ENCODE measurements at regions not wholly inside any gene's neighbourhood (a gene's known extent, or its start where the extent isn't known, plus 50 kb on each side); places are given as distances from the start of the nearest gene placed in this dataset.

DNA sequence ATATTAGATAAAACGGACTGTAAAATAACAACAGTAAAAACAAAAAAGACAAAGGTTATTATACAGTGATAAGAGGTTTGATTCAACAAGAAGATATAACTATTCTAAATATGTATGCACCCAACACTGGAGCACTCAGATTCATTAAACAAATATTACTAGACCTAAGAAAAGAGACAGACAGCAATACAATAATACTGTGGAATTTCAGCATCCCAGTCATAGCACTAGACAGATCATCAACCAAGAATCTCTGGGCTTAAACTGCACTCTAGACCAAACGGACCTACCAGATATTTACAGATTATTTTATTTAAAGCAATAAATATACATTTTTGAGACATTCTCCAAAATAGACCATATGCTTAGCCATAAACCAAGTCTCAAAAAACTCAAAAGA is 263.8 kb downstream of the C6orf118 start:
- Mint-ChIP-seq H3K27me3 (ENCODE audit: unreplicated experiment) (peaks cover 1% of the 10 kb centered on the region), H3K27ac (ENCODE audit: unreplicated experiment) (no peak overlapping the region), H3K4me1 (ENCODE audit: unreplicated experiment) (no peaks in the 10 kb centered on the region), H3K36me3 (ENCODE audit: low read depth, unreplicated experiment) (no peaks in the 10 kb centered on the region), H3K9me3 (ENCODE audit: unreplicated experiment) (peaks cover 3% of the 10 kb centered on the region), H3K4me3 (ENCODE audit: unreplicated experiment) (no peak overlapping the region)
- DNase-seq (ENCODE audit: low spot score): no peak
- TF ChIP-seq, protein P1, sequence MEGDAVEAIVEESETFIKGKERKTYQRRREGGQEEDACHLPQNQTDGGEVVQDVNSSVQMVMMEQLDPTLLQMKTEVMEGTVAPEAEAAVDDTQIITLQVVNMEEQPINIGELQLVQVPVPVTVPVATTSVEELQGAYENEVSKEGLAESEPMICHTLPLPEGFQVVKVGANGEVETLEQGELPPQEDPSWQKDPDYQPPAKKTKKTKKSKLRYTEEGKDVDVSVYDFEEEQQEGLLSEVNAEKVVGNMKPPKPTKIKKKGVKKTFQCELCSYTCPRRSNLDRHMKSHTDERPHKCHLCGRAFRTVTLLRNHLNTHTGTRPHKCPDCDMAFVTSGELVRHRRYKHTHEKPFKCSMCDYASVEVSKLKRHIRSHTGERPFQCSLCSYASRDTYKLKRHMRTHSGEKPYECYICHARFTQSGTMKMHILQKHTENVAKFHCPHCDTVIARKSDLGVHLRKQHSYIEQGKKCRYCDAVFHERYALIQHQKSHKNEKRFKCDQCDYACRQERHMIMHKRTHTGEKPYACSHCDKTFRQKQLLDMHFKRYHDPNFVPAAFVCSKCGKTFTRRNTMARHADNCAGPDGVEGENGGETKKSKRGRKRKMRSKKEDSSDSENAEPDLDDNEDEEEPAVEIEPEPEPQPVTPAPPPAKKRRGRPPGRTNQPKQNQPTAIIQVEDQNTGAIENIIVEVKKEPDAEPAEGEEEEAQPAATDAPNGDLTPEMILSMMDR (IDR thresholded peaks at IDR 0.05; ENCODE audit: unreplicated experiment): no peak

DNA sequence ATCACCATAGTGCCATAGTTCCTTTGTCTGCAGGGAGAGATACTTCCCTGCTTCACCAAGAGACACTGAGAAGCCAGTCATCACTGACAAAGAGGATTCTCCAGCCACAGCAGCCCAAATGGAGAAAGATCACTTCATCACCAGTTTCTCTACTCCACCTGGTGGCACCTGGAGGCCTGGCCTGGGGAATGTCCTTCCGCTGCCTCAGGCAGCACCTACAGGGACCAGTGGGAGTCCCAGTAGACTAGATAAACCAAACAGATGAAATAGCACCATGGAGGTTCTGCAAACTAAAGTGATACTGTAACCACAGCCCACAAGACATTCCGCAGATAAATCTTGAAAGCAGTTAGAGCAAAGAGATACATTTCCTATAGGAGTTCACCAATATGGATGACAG is 266.5 kb downstream of the C6orf118 start:
- Mint-ChIP-seq H3K9me3 (ENCODE audit: unreplicated experiment) (peaks cover 3% of the 10 kb centered on the region), H3K4me3 (ENCODE audit: unreplicated experiment) (no peak overlapping the region), H3K4me1 (ENCODE audit: unreplicated experiment) (no peaks in the 10 kb centered on the region), H3K36me3 (ENCODE audit: low read depth, unreplicated experiment) (no peaks in the 10 kb centered on the region), H3K27me3 (ENCODE audit: unreplicated experiment) (peaks cover 1% of the 10 kb centered on the region), H3K27ac (ENCODE audit: unreplicated experiment) (no peak overlapping the region)
- DNase-seq (ENCODE audit: low spot score): no peak
- TF ChIP-seq, protein P1 (IDR thresholded peaks at IDR 0.05; ENCODE audit: unreplicated experiment): no peak

DNA sequence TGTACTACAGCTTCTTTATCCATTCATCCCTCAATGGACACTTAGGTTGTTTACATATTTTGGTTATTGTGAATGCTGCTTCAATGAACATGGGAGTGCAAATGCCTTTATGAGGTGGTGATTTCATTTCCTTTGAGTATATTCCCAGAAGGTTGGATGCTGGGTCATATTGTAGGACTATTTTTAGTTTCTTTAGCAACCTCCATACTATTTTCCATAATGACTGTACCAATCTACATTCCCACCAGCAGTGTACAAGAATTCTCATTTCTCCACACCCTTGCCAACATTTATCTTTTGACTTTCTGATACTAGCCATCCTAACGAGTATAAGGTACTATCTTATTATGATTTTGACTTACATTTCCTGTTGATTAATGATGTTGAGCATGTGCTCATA is 269.0 kb downstream of the C6orf118 start:
- no peaks in the 10 kb centered on the region for H3K4me1 Mint-ChIP-seq (ENCODE audit: unreplicated experiment)
- H3K36me3 Mint-ChIP-seq (ENCODE audit: low read depth, unreplicated experiment): no peaks in the 10 kb centered on the region
- TF ChIP-seq, protein P1 (IDR thresholded peaks at IDR 0.05; ENCODE audit: unreplicated experiment): no peak
- no peak overlapping the region for H3K4me3 Mint-ChIP-seq (ENCODE audit: unreplicated experiment)
- H3K9me3 Mint-ChIP-seq (ENCODE audit: unreplicated experiment): no peaks in the 10 kb centered on the region
- no peak overlapping the region for H3K27ac Mint-ChIP-seq (ENCODE audit: unreplicated experiment)
- peaks cover 2% of the 10 kb centered on the region for H3K27me3 Mint-ChIP-seq (ENCODE audit: unreplicated experiment)
- no peak for DNase-seq (ENCODE audit: low spot score)

DNA sequence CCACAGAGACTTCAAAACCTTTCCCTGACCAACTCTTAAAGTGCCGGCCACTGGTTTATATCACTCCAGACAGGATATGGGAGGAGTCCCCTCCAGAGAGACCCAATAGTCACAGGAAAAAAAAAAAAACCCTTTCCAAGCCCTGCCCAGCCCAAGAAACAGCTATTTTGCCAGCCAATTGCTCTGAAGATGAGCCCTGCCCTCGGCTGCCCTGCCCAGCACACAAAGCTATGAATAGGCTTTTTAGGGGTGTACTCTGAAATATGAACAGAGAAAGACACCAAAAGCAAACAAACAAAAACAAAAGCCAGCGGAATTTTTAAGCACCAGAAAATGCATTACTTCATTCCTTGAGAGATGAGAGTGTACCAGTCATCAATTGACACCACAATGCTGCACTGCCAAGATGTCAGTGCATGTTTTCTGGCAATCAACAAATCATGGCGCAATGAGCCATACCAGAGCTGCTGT is 275.1 kb downstream of the C6orf118 start:
- Mint-ChIP-seq H3K36me3 (ENCODE audit: low read depth, unreplicated experiment) (no peaks in the 10 kb centered on the region), H3K9me3 (ENCODE audit: unreplicated experiment) (no peaks in the 10 kb centered on the region), H3K27me3 (ENCODE audit: unreplicated experiment) (peaks cover 3% of the 10 kb centered on the region), H3K4me3 (ENCODE audit: unreplicated experiment) (no peak overlapping the region), H3K27ac (ENCODE audit: unreplicated experiment) (no peak overlapping the region), H3K4me1 (ENCODE audit: unreplicated experiment) (no peaks in the 10 kb centered on the region)
- DNase-seq (ENCODE audit: low spot score): no peak
- TF ChIP-seq, protein P1 (IDR thresholded peaks at IDR 0.05; ENCODE audit: unreplicated experiment): no peak

DNA sequence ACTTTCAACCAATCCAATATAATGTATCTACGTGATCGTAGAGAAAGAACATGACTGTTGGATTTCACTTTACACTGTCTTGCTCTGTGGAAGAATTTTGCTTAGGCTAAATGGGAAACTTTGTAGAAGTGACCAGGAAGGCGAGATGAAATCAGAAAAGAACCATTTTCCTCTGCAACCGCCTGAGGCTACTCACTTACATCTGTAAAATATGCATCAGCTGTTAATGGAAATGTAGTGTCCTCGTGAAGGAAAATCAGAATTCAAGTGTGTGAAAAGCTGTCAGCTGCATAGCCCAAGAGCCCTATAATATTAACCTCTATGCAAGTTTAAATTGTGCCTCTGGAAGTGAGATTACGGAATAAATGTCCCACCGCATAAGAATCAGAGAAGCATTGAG is 277.9 kb downstream of the C6orf118 start:
- Mint-ChIP-seq H3K36me3 (ENCODE audit: low read depth, unreplicated experiment) (no peaks in the 10 kb centered on the region), H3K9me3 (ENCODE audit: unreplicated experiment) (no peaks in the 10 kb centered on the region), H3K4me1 (ENCODE audit: unreplicated experiment) (no peaks in the 10 kb centered on the region), H3K4me3 (ENCODE audit: unreplicated experiment) (no peak overlapping the region), H3K27me3 (ENCODE audit: unreplicated experiment) (peaks cover 1% of the 10 kb centered on the region), H3K27ac (ENCODE audit: unreplicated experiment) (no peak overlapping the region)
- TF ChIP-seq, protein P1 (IDR thresholded peaks at IDR 0.05; ENCODE audit: unreplicated experiment): no peak
- no peak for DNase-seq (ENCODE audit: low spot score)
